PFSK-1 (cell line): ENCODE measurements at regions not wholly inside any gene's neighbourhood (a gene's known extent, or its start where the extent isn't known, plus 50 kb on each side); places are given as distances from the start of the nearest gene placed in this dataset.
A peak's percentile ranks its signal among the peaks of the same experiment; 100 is the strongest.

ENCODE experiments used
- POLR2AphosphoS5 ChIP-seq: IDR thresholded peaks from 2 replicates; pipeline ENCODE4 v1.6.1; 2012; ENCODE audit warnings: low read depth, mild to moderate bottlenecking, control low read depth, low read length, moderate library complexity
- SIN3A ChIP-seq: IDR thresholded peaks from 2 replicates; pipeline ENCODE4 v1.6.1; 2012; ENCODE audit warnings: mild to moderate bottlenecking, low read length, moderate library complexity, borderline replicate concordance; ENCODE audit not compliant: insufficient read depth
- TAF1 ChIP-seq: IDR thresholded peaks from 2 replicates; pipeline ENCODE4 v1.6.1; 2012; ENCODE audit warnings: low read length, control low read depth, borderline replicate concordance; ENCODE audit not compliant: insufficient read depth
- TF ChIP-seq, protein P1 (sequence below), 2 experiments: IDR thresholded peaks; 2 replicates each; pipeline versions ENCODE4 v1.6.1 to v1.8.0; 2011 to 2012; ENCODE audit warnings: low read depth in 2 of 2, low read length in 2 of 2, control low read depth in 1 of 2, inconsistent platforms in 1 of 2, mild to moderate bottlenecking in 1 of 2, moderate library complexity in 1 of 2; ENCODE audit not compliant: insufficient read depth in 1 of 2

GRCh38 chr1:8120693-8121260, 94.7 kb upstream of the ERRFI1 start:
- TF ChIP-seq, protein P1, sequence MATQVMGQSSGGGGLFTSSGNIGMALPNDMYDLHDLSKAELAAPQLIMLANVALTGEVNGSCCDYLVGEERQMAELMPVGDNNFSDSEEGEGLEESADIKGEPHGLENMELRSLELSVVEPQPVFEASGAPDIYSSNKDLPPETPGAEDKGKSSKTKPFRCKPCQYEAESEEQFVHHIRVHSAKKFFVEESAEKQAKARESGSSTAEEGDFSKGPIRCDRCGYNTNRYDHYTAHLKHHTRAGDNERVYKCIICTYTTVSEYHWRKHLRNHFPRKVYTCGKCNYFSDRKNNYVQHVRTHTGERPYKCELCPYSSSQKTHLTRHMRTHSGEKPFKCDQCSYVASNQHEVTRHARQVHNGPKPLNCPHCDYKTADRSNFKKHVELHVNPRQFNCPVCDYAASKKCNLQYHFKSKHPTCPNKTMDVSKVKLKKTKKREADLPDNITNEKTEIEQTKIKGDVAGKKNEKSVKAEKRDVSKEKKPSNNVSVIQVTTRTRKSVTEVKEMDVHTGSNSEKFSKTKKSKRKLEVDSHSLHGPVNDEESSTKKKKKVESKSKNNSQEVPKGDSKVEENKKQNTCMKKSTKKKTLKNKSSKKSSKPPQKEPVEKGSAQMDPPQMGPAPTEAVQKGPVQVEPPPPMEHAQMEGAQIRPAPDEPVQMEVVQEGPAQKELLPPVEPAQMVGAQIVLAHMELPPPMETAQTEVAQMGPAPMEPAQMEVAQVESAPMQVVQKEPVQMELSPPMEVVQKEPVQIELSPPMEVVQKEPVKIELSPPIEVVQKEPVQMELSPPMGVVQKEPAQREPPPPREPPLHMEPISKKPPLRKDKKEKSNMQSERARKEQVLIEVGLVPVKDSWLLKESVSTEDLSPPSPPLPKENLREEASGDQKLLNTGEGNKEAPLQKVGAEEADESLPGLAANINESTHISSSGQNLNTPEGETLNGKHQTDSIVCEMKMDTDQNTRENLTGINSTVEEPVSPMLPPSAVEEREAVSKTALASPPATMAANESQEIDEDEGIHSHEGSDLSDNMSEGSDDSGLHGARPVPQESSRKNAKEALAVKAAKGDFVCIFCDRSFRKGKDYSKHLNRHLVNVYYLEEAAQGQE (IDR thresholded peaks at IDR 0.05; ENCODE audit: insufficient read depth in 1 of 2, low read depth in 2 of 2, low read length in 2 of 2), result no peak
- TF ChIP-seq POLR2AphosphoS5 (no peak), SIN3A (peak; percentile 8; the same call in 1 of the 2 replicates), TAF1 (no peak)
